MCF 10A (cell line): ENCODE measurements at regions not wholly inside any gene's neighbourhood (a gene's known extent, or its start where the extent isn't known, plus 50 kb on each side); places are given as distances from the start of the nearest gene placed in this dataset.

Experiments
- BruUV-seq: library from RNA; stranded (reverse); fragments of 400-500 nt; replicated peaks from 2 replicates; lab custom pipeline; 2021; lab: Mats Ljungman, UMichigan
- CTCF ChIA-PET: fragments of 300-600 bp; sonication (Branson Sonifier 250); formaldehyde crosslinking; extraction: SDS; loops from one replicate; lab custom pipeline; 2021; ENCODE audit warnings: antibody characterized with exemption, inconsistent platforms; lab: Yijun Ruan, JAX
- POLR2A ChIA-PET: fragments of 300-600, 350-650 bp; sonication (Branson Sonifier 250); formaldehyde crosslinking; extraction: SDS; loops from one replicate; lab custom pipeline; 2020; ENCODE audit warnings: antibody characterized with exemption, inconsistent platforms; lab: Yijun Ruan, JAX
- DNase-seq: peaks from one replicate; pipeline ENCODE4 v3.0.0-alpha.2; 2018; ENCODE audit not compliant: unreplicated experiment
- H3K27ac Mint-ChIP-seq: one replicate; pipeline ENCODE4 v1.8.0; 2022; ENCODE audit warnings: mild to moderate bottlenecking, low read depth, mixed read lengths; ENCODE audit not compliant: unreplicated experiment
- H3K27me3 Mint-ChIP-seq: one replicate; pipeline ENCODE4 v1.8.0; 2022; ENCODE audit warnings: mixed read lengths; ENCODE audit not compliant: insufficient read depth, unreplicated experiment
- H3K36me3 Mint-ChIP-seq: one replicate; pipeline ENCODE4 v1.8.0; 2022; ENCODE audit warnings: mild to moderate bottlenecking, moderate library complexity, mixed read lengths; ENCODE audit not compliant: insufficient read depth, unreplicated experiment
- H3K4me1 Mint-ChIP-seq: one replicate; pipeline ENCODE4 v1.8.0; 2022; ENCODE audit warnings: mixed read lengths; ENCODE audit not compliant: insufficient read depth, unreplicated experiment
- H3K4me3 Mint-ChIP-seq: one replicate; pipeline ENCODE4 v1.8.0; 2022; ENCODE audit warnings: mild to moderate bottlenecking, moderate library complexity, mixed read lengths; ENCODE audit not compliant: unreplicated experiment
- H3K9me3 Mint-ChIP-seq: one replicate; pipeline ENCODE4 v1.8.0; 2022; ENCODE audit warnings: mixed read lengths; ENCODE audit not compliant: unreplicated experiment
- CTCF ChIP-seq: fragments of 200-600 bp; IDR thresholded peaks from one replicate; pipeline ENCODE4 v1.8.0; 2022; ENCODE audit warnings: antibody characterized with exemption, mild to moderate bottlenecking; ENCODE audit not compliant: unreplicated experiment
- intact Hi-C: fragments of 100-400 bp; cut with micrococcal nuclease; formaldehyde crosslinking; loops from 2 replicates; pipeline ENCODE4 v1.14.1; 2022

- Mint-ChIP-seq H3K27me3 (no peaks in the 10 kb centered on the region), H3K27ac (no peak overlapping the region), H3K4me3 (no peak overlapping the region), H3K9me3 (no peaks in the 10 kb centered on the region), H3K4me1 (peaks cover 6% of the 10 kb centered on the region), H3K36me3 (no peaks in the 10 kb centered on the region)
- no peak for DNase-seq
- TF ChIP-seq CTCF = no peak
- ChIA-PET CTCF (interaction anchor here (0.6 to 1.9 kb wide), 8 partner anchors 20 to 146 kb away, joined by 3 to 10 read pairs (median 4); no protein-coding TSS in a partner anchor), POLR2A (no interaction called here)
- intact Hi-C loops = no loop called here
- no TSS peak for BruUV-seq
Measured at GRCh38 chr1:201676641-201677040, 137.7 kb downstream of the NAV1 start.

- ChIA-PET CTCF (interaction anchor here (0.6 to 2.4 kb wide), 7 partner anchors 13 to 152 kb away, joined by 3 to 15 read pairs (median 4); no protein-coding TSS in a partner anchor), POLR2A (interaction anchor here (0.6 to 1.7 kb wide), 3 partner anchors 22 to 268 kb away, joined by 3 to 4 read pairs (median 4); no protein-coding TSS in a partner anchor)
- H3K27me3 Mint-ChIP-seq = no peaks in the 10 kb centered on the region
Measured at GRCh38 chr1:201678264-201679101, 139.6 kb downstream of the NAV1 start.

GRCh38 chr1:201681375-201681774 is 142.4 kb downstream of the NAV1 start:
- POLR2A ChIA-PET = no interaction called here
- Mint-ChIP-seq H3K36me3 (no peaks in the 10 kb centered on the region), H3K27ac (no peak overlapping the region), H3K27me3 (no peaks in the 10 kb centered on the region), H3K4me3 (no peak overlapping the region), H3K4me1 (peaks cover 2% of the 10 kb centered on the region), H3K9me3 (no peaks in the 10 kb centered on the region)
- CTCF ChIA-PET = interaction anchor here (0.9 to 1.5 kb wide), 3 partner anchors 28 to 150 kb away, joined by 3 to 4 read pairs (median 4); no protein-coding TSS in a partner anchor
- DNase-seq = no peak
- intact Hi-C loops = no loop called here
- TF ChIP-seq CTCF = no peak
- no TSS peak for BruUV-seq

More at GRCh38 chr1:201678264-201679101, 139.6 kb downstream of the NAV1 start:
- Mint-ChIP-seq H3K4me3 (no peak overlapping the region), H3K9me3 (no peaks in the 10 kb centered on the region), H3K4me1 (peaks cover 6% of the 10 kb centered on the region), H3K27ac (no peak overlapping the region), H3K36me3 (no peaks in the 10 kb centered on the region)
- intact Hi-C loops = no loop called here
- no TSS peak for BruUV-seq
- TF ChIP-seq CTCF = no peak
- DNase-seq = no peak

GRCh38 chr1:201682964-201683363 is 144.0 kb downstream of the NAV1 start:
- no TSS peak for BruUV-seq
- Mint-ChIP-seq H3K9me3 (no peaks in the 10 kb centered on the region), H3K4me1 (peaks cover 13% of the 10 kb centered on the region), H3K27ac (no peak overlapping the region), H3K36me3 (no peaks in the 10 kb centered on the region), H3K27me3 (no peaks in the 10 kb centered on the region), H3K4me3 (no peak overlapping the region)
- no peak for TF ChIP-seq CTCF
- intact Hi-C loops = no loop called here
- POLR2A ChIA-PET = no interaction called here
- DNase-seq = no peak
- CTCF ChIA-PET = interaction anchor here (0.6 to 1.0 kb wide), 6 partner anchors 15 to 124 kb away, joined by 3 to 5 read pairs (median 4); no protein-coding TSS in a partner anchor
